GM23248 (cell line): ENCODE measurements at regions not wholly inside any gene's neighbourhood (a gene's known extent, or its start where the extent isn't known, plus 50 kb on each side); places are given as distances from the start of the nearest gene placed in this dataset.

Source experiments
- DNase-seq: peaks from one replicate; pipeline ENCODE4 v3.0.0-alpha.2; 2015
- H2AFZ ChIP-seq: fragments of 200-600 bp; sonication (generic); 2 replicates; pipeline ENCODE4 v1.6.1; 2016; ENCODE audit warnings: antibody characterized with exemption
- H3F3A ChIP-seq: fragments of 200-600 bp; sonication (generic); 2 replicates; pipeline ENCODE4 v1.6.1; 2016; ENCODE audit warnings: mild to moderate bottlenecking, antibody characterized with exemption, mixed run types; ENCODE audit not compliant: insufficient read depth
- H3K27ac ChIP-seq: fragments of 200-600 bp; sonication (generic); 2 replicates; pipeline ENCODE4 v1.5.1; 2016; ENCODE audit warnings: mild to moderate bottlenecking
- H3K27me3 ChIP-seq: fragments of 200-600 bp; sonication (generic); replicated peaks from 2 replicates; pipeline ENCODE4 v1.6.1; 2016; ENCODE audit warnings: mild to moderate bottlenecking; ENCODE audit not compliant: insufficient read depth
- H3K36me3 ChIP-seq: fragments of 200-600 bp; sonication (generic); 2 replicates; pipeline ENCODE4 v1.6.1; 2016; ENCODE audit warnings: low read depth, mild to moderate bottlenecking
- H3K4me1 ChIP-seq: fragments of 200-600 bp; sonication (generic); 2 replicates; pipeline ENCODE4 v1.6.1; 2016; ENCODE audit warnings: mild to moderate bottlenecking; ENCODE audit not compliant: insufficient read depth
- H3K4me2 ChIP-seq: fragments of 200-600 bp; sonication (generic); one replicate; pipeline ENCODE4 v1.6.1; 2016; ENCODE audit warnings: mild to moderate bottlenecking; ENCODE audit not compliant: unreplicated experiment
- H3K4me3 ChIP-seq: fragments of 200-600 bp; sonication (generic); 2 replicates; pipeline ENCODE4 v1.5.1; 2016; ENCODE audit warnings: mild to moderate bottlenecking
- H3K79me2 ChIP-seq: fragments of 200-600 bp; sonication (generic); 2 replicates; pipeline ENCODE4 v1.6.1; 2016; ENCODE audit warnings: mild to moderate bottlenecking; ENCODE audit not compliant: insufficient read depth
- H3K9ac ChIP-seq: fragments of 200-600 bp; sonication (generic); 2 replicates; pipeline ENCODE4 v1.6.1; 2016; ENCODE audit warnings: mild to moderate bottlenecking
- H3K9me2 ChIP-seq: fragments of 200-600 bp; sonication (generic); 2 replicates; pipeline ENCODE4 v1.6.1; 2016; ENCODE audit warnings: mixed run types, mild to moderate bottlenecking, moderate library complexity; ENCODE audit not compliant: insufficient read depth
- H3K9me3 ChIP-seq: fragments of 200-600 bp; sonication (generic); one replicate; pipeline ENCODE4 v1.6.1; 2017; ENCODE audit warnings: low read depth
- H4K20me1 ChIP-seq: fragments of 200-600 bp; sonication (generic); 2 replicates; pipeline ENCODE4 v1.6.0; 2016; ENCODE audit not compliant: insufficient read depth
- EZH2 ChIP-seq: fragments of 200-600 bp; sonication (generic); IDR thresholded peaks from 2 replicates; pipeline ENCODE4 v1.6.1; 2018; ENCODE audit warnings: antibody characterized with exemption, mild to moderate bottlenecking; ENCODE audit not compliant: insufficient read depth, poor library complexity, severe bottlenecking
- EZH2phosphoT487 ChIP-seq: fragments of 200-600 bp; sonication (generic); IDR thresholded peaks from 2 replicates; pipeline ENCODE4 v1.6.1; 2018; ENCODE audit warnings: antibody characterized with exemption, moderate library complexity, mild to moderate bottlenecking, low read depth; ENCODE audit not compliant: insufficient read depth
- WGBS, 2 experiments: methylation state at CpG; one replicate each; pipeline ENCODE4 v1.1.6; 2015 to 2017; ENCODE audit warnings: low lambda C conversion rate in 2 of 2, low coverage in 1 of 2; ENCODE audit errors: missing lambda C conversion rate in 2 of 2; 5-methylcytosine and 5-hydroxymethylcytosine counted together
- in situ Hi-C: fragments of 300-500 bp; cut with MboI; formaldehyde crosslinking; loops from 2 replicates; pipeline ENCODE4 v1.15.0; 2020

- H3K9me2 ChIP-seq, result no peaks in the 10 kb centered on the region
- 24 to 32% methylated on average over 3 of the region's 3 CpGs for WGBS, 2 experiments
Observed at GRCh38 chr1:191125950-191126349, 648.3 kb upstream of the BRINP3 start.

GRCh38 chr1:191134796-191135195, 657.1 kb upstream of the BRINP3 start:
- H3K27ac ChIP-seq, result no peak overlapping the region
- no peaks in the 10 kb centered on the region for H4K20me1 ChIP-seq
- DNase-seq, result no peak
- no peaks in the 10 kb centered on the region for H3K9me2 ChIP-seq
- no peak overlapping the region for H3K4me3 ChIP-seq
- H2AFZ ChIP-seq, result no peak overlapping the region
- no peaks in the 10 kb centered on the region for H3K27me3 ChIP-seq
- no peaks in the 10 kb centered on the region for H3K36me3 ChIP-seq
- no peaks in the 10 kb centered on the region for H3K9me3 ChIP-seq
- no peak overlapping the region for H3K4me2 ChIP-seq
- in situ Hi-C loops, result no loop called here
- H3F3A ChIP-seq, result no peaks in the 10 kb centered on the region
- TF ChIP-seq EZH2 (no peak), EZH2phosphoT487 (no peak)
- H3K9ac ChIP-seq, result no peak overlapping the region
- no peaks in the 10 kb centered on the region for H3K79me2 ChIP-seq
- H3K4me1 ChIP-seq, result no peaks in the 10 kb centered on the region
- WGBS, 2 experiments, result 16 to 18% methylated on average over 7 of the region's 7 CpGs

More at GRCh38 chr1:191125950-191126349, 648.3 kb upstream of the BRINP3 start:
- Histone ChIP-seq H2AFZ (no peak overlapping the region), H3K36me3 (no peaks in the 10 kb centered on the region), H4K20me1 (no peaks in the 10 kb centered on the region), H3K9me3 (no peaks in the 10 kb centered on the region), H3K9ac (no peak overlapping the region), H3K27ac (no peak overlapping the region), H3K4me1 (no peaks in the 10 kb centered on the region), H3K79me2 (no peaks in the 10 kb centered on the region), H3K4me2 (no peak overlapping the region), H3K27me3 (no peaks in the 10 kb centered on the region), H3F3A (no peaks in the 10 kb centered on the region), H3K4me3 (no peak overlapping the region)
- in situ Hi-C loops, result no loop called here
- DNase-seq, result no peak
- TF ChIP-seq EZH2phosphoT487 (no peak), EZH2 (no peak)

DNA sequence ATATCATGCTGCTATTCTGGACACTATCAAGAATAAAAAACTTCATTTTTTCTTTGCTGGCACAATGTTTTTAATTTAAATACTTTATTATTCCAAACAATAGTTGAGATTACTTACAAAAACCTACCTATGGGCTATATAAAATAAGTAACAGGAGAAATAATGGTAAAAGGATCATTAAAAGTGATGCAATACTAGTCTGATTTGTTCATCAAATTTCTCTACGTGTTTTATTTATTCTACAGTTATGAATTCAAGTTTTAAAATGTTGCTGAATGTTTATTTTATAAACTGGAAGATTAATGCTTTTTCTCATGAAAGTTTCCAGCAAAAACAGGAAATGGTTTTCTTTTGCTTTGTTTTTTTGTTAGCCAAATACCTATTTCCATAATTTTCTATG, 662.4 kb upstream of the BRINP3 start:
- Histone ChIP-seq H3K4me1 (no peaks in the 10 kb centered on the region), H3K9ac (no peak overlapping the region), H3K36me3 (no peaks in the 10 kb centered on the region), H3K4me3 (no peak overlapping the region), H2AFZ (no peak overlapping the region), H3K9me3 (no peaks in the 10 kb centered on the region), H3K9me2 (no peaks in the 10 kb centered on the region), H3K4me2 (no peak overlapping the region), H4K20me1 (no peaks in the 10 kb centered on the region), H3K27me3 (no peaks in the 10 kb centered on the region), H3K27ac (no peak overlapping the region), H3K79me2 (no peaks in the 10 kb centered on the region), H3F3A (no peaks in the 10 kb centered on the region)
- in situ Hi-C loops, result no loop called here
- no peak for TF ChIP-seq EZH2
- TF ChIP-seq EZH2phosphoT487, result no peak
- WGBS, 2 experiments, result 0 to 8% methylated on average over 1 of the region's 1 CpG
- DNase-seq, result no peak

GRCh38 chr1:191142748-191143147, 665.1 kb upstream of the BRINP3 start:
- no peaks in the 10 kb centered on the region for H4K20me1 ChIP-seq
- no peaks in the 10 kb centered on the region for H3F3A ChIP-seq
- H3K9me3 ChIP-seq, result no peaks in the 10 kb centered on the region

DNA sequence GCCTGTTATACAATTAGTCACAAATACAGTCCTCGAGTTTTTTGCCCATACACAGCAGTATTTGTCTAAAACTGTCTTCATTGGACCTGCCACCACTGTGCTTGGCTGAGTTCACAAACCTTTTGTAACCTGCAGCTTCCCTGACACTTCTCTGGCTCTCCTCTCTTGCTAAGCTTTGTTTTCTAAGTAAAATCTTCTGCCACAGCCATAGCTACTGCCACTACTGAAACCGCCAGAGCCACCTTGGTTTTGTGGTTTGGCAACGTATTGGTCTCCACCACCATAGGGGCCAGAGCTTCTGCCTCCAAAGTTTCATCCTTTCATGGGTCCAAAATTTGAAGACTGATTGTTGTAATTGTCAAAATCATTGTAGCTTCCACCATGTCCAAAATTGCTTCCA, 668.2 kb upstream of the BRINP3 start:
- Histone ChIP-seq H3K9me3 (no peaks in the 10 kb centered on the region), H3K4me1 (no peaks in the 10 kb centered on the region), H3F3A (no peaks in the 10 kb centered on the region), H3K79me2 (no peaks in the 10 kb centered on the region), H3K27ac (no peak overlapping the region), H3K4me2 (no peak overlapping the region), H3K36me3 (no peaks in the 10 kb centered on the region), H3K9ac (no peak overlapping the region), H3K9me2 (no peaks in the 10 kb centered on the region), H4K20me1 (no peaks in the 10 kb centered on the region), H3K27me3 (no peaks in the 10 kb centered on the region), H2AFZ (no peak overlapping the region), H3K4me3 (no peak overlapping the region)
- DNase-seq, result no peak
- WGBS, 2 experiments, result 15 to 16% methylated on average over 3 of the region's 3 CpGs
- in situ Hi-C loops, result no loop called here
- TF ChIP-seq EZH2phosphoT487 (no peak), EZH2 (no peak)

More at GRCh38 chr1:191142748-191143147, 665.1 kb upstream of the BRINP3 start:
- H3K4me3 ChIP-seq, result no peak overlapping the region
- H2AFZ ChIP-seq, result no peak overlapping the region
- H3K27ac ChIP-seq, result no peak overlapping the region
- H3K79me2 ChIP-seq, result no peaks in the 10 kb centered on the region
- 3 to 11% methylated on average over 3 of the region's 3 CpGs for WGBS, 2 experiments
- no peak for DNase-seq
- TF ChIP-seq EZH2phosphoT487, result no peak
- no peak for TF ChIP-seq EZH2
- no peaks in the 10 kb centered on the region for H3K27me3 ChIP-seq
- no peaks in the 10 kb centered on the region for H3K36me3 ChIP-seq
- in situ Hi-C loops, result no loop called here
- H3K4me1 ChIP-seq, result no peaks in the 10 kb centered on the region
- H3K9ac ChIP-seq, result no peak overlapping the region
- H3K9me2 ChIP-seq, result no peaks in the 10 kb centered on the region
- H3K4me2 ChIP-seq, result no peak overlapping the region
